Prostate gland (tissue), 2 donors: ENCODE measurements at regions not wholly inside any gene's neighbourhood (a gene's known extent, or its start where the extent isn't known, plus 50 kb on each side); places are given as distances from the start of the nearest gene placed in this dataset.

Experiments
- DNase-seq: peaks from one replicate; pipeline ENCODE4 v3.0.0-alpha.2; 2019; ENCODE audit warnings: low spot score
- H3K27ac ChIP-seq, 2 donors: fragments of 200-600 bp; sonication (generic); 2 replicates each; pipeline ENCODE4 v1.5.1; 2017 to 2019
- H3K27me3 ChIP-seq: fragments of 200-600 bp; sonication (generic); replicated peaks from 2 replicates; pipeline ENCODE4 v1.5.1; 2019; ENCODE audit not compliant: insufficient read depth
- H3K36me3 ChIP-seq, 2 donors: fragments of 200-600 bp; sonication (generic); 1 replicate in 1 of 2; 2 replicates in 1 of 2; pipeline versions ENCODE4 v1.5.1 to v1.8.1; 2017 to 2019
- H3K4me1 ChIP-seq: fragments of 200-600 bp; sonication (generic); replicated peaks from 2 replicates; pipeline ENCODE4 v1.5.1; 2019
- H3K4me3 ChIP-seq, 2 donors: fragments of 200-600 bp; sonication (generic); 2 replicates each; pipeline ENCODE4 v1.5.1; 2017 to 2019
- H3K9me3 ChIP-seq: fragments of 200-600 bp; sonication (generic); 2 replicates; pipeline ENCODE4 v1.5.1; 2017
- CTCF ChIP-seq, 4 experiments: fragments of 200-600 bp in 2 of 4; fragments of 450-650 bp in 2 of 4; sonication (generic) in 2 of 4; IDR thresholded peaks; 1 replicate in 3 of 4; 2 replicates in 1 of 4; pipeline ENCODE4 v1.5.1; 2016 to 2019; ENCODE audit warnings: antibody characterized with exemption in 4 of 4, mild to moderate bottlenecking in 2 of 4, moderate library complexity in 2 of 4
- POLR2A ChIP-seq: fragments of 450-650 bp; IDR thresholded peaks from one replicate; pipeline ENCODE4 v1.6.1; 2016; ENCODE audit warnings: antibody characterized with exemption, mild to moderate bottlenecking
- POLR2AphosphoS5 ChIP-seq: sonication (generic); formaldehyde crosslinking; IDR thresholded peaks from one replicate; pipeline ENCODE4 v1.6.1; 2017; ENCODE audit warnings: antibody characterized with exemption
- WGBS: methylation state at CpG from one replicate; pipeline ENCODE4 v1.1.5; 2018; 5-methylcytosine and 5-hydroxymethylcytosine counted together
- intact Hi-C: fragments of 100-400 bp; cut with DNase I; formaldehyde crosslinking; loops from one replicate; pipeline ENCODE4 v1.14.2; 2022

GRCh38 chr11:23021287-23021863 is 161.1 kb upstream of the CCDC179 start:
- Histone ChIP-seq H3K9me3 (no peaks in the 10 kb centered on the region), H3K27me3 (no peaks in the 10 kb centered on the region), H3K27ac (no peak overlapping the region), H3K4me1 (no peaks in the 10 kb centered on the region), H3K4me3 (no peak overlapping the region), H3K36me3 (no peaks in the 10 kb centered on the region)
- intact Hi-C loops = no loop called here
- no peak for DNase-seq
- WGBS = 37% methylated on average over 4 of the region's 4 CpGs
- TF ChIP-seq POLR2AphosphoS5 (no peak), CTCF (IDR thresholded peaks at IDR 0.05) (peak in 3 of 4 experiments; percentile 37 to 41 (median 38))

DNA sequence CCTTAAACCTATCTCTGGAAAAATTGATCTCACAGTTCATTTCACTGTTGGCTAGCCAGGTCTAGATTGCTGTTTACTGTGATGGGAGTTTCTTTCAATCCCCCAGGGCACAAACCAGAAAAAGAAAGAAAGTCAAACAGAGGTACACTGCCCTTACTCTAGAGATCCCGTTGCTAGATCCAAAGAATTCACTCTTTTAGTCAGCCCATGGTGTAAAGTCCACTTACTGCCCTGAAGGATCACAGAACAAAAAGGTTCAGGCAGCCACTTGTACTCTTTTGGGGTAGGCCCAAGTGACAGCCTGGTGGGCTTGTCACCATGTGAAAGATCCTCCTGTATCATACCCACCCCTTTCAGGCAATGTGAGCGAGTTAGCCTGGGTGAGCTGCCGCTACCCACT is 162.6 kb upstream of the CCDC179 start:
- H3K4me3 ChIP-seq = no peak overlapping the region
- WGBS = 91% methylated on average over 3 of the region's 3 CpGs
- no peak for TF ChIP-seq POLR2A
- no peak for TF ChIP-seq CTCF (IDR thresholded peaks at IDR 0.05)
- TF ChIP-seq POLR2AphosphoS5 = no peak
- no peaks in the 10 kb centered on the region for H3K9me3 ChIP-seq
- H3K27ac ChIP-seq = no peak overlapping the region
- intact Hi-C loops = no loop called here
- H3K4me1 ChIP-seq = no peaks in the 10 kb centered on the region
- no peaks in the 10 kb centered on the region for H3K36me3 ChIP-seq
- no peaks in the 10 kb centered on the region for H3K27me3 ChIP-seq
- no peak for DNase-seq

DNA sequence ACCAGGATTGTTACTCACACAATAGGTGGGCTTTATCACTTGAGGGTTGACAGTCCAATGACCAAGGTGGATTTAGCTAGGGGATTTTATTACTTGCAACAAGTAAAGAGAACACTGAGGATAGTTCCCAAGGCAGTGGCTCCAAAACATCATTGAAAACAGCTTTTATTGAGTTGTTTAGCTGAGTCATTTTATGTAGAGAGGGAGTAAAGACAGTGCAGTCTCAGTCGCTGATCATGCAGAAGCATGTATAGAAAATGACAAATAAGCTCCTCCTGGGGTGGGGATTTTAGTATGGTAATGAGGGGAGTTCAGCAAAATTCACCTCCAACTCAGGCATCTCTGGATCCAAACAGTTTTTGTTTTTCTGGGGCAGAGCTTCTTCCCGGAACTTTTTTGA is 163.0 kb upstream of the CCDC179 start:
- intact Hi-C loops = no loop called here
- 78% methylated on average over 2 of the region's 2 CpGs for WGBS
- H3K27me3 ChIP-seq = no peaks in the 10 kb centered on the region
- H3K4me1 ChIP-seq = no peaks in the 10 kb centered on the region
- TF ChIP-seq POLR2A (no peak), CTCF (IDR thresholded peaks at IDR 0.05) (no peak), POLR2AphosphoS5 (no peak)
- no peak for DNase-seq
- no peak overlapping the region for H3K27ac ChIP-seq
- H3K9me3 ChIP-seq = no peaks in the 10 kb centered on the region
- H3K4me3 ChIP-seq = no peak overlapping the region
- H3K36me3 ChIP-seq = no peaks in the 10 kb centered on the region

DNA sequence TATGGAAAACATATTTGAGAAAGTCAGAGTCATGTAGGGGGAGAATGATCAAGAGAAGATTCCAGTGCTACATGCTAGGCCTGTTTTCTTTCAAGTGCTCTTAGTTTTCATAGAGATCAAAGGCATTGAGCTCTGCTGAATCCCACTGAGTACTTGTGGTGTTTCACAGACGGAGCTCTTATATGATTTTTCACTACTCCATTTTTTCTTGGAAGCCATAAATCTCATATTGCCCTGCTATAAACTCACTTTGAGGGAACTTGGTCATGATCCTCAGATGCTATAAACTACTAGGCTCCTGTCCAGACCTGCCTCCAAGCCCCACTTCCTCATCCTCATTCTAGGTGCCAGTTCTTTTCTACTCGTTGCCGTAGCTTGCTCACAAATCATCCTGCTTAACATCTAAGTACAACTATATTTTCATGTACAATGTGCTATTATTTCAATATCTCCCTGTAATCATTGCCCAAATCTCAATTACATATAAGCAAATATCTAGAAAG is 180.8 kb upstream of the CCDC179 start:
- 17% methylated on average over 3 of the region's 3 CpGs for WGBS

More for the DNA sequence above, 180.8 kb upstream of the CCDC179 start:
- Histone ChIP-seq H3K27me3 (no peaks in the 10 kb centered on the region), H3K36me3 (no peaks in the 10 kb centered on the region), H3K4me1 (no peaks in the 10 kb centered on the region), H3K27ac (no peak overlapping the region), H3K4me3 (no peak overlapping the region), H3K9me3 (no peaks in the 10 kb centered on the region)
- no peak for DNase-seq
- intact Hi-C loops = no loop called here
- TF ChIP-seq POLR2A (no peak), POLR2AphosphoS5 (no peak), CTCF (IDR thresholded peaks at IDR 0.05) (no peak)
